ENCODE measurements at regions not wholly inside any gene's neighbourhood (a gene's known extent, or its start where the extent isn't known, plus 50 kb on each side); places are given as distances from the start of the nearest gene placed in this dataset.

DNA sequence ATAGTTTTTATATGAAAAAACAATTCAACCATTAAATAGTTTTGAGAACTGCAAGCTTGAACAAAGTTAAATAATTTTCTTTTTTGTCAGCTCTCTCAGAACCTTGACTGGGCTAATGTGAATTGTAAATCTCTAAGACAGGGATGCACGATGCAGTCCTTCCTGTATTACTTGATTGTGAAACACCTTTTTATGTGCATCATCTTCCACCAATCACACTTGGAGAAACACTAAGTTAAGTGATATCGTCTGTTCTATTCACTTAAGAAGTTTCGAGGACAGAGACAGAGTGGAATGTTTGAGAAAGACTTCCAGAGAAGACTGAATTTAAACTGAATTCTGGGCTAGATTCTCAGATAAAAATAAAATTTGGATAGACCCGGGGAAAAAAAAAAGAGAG lies 238.2 kb downstream of the MREG start (continued):
- TF ChIP-seq ZNF416 (CRISPR knock-in tag; IDR thresholded peaks at IDR 0.05), result no peak
- no peak for TF ChIP-seq CREM (CRISPR knock-in tag; IDR thresholded peaks at IDR 0.05)
- no peak for TF ChIP-seq ZBTB21 (CRISPR knock-in tag; IDR thresholded peaks at IDR 0.05; ENCODE audit: borderline replicate concordance)
- TF ChIP-seq GTF2I (CRISPR knock-in tag; conservative IDR thresholded peaks at IDR 0.05), result no peak
- TF ChIP-seq ZNF263 (CRISPR knock-in tag; IDR thresholded peaks at IDR 0.05; ENCODE audit: low read depth), result no peak
- TF ChIP-seq, protein P1, sequence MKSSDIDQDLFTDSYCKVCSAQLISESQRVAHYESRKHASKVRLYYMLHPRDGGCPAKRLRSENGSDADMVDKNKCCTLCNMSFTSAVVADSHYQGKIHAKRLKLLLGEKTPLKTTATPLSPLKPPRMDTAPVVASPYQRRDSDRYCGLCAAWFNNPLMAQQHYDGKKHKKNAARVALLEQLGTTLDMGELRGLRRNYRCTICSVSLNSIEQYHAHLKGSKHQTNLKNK (CRISPR knock-in tag; IDR thresholded peaks at IDR 0.05), result no peak
- TF ChIP-seq TP53 (CRISPR knock-in tag; IDR thresholded peaks at IDR 0.05), result no peak
- no peak for TF ChIP-seq ZNF671 (CRISPR knock-in tag; IDR thresholded peaks at IDR 0.05)
- TF ChIP-seq RELA (CRISPR knock-in tag; IDR thresholded peaks at IDR 0.05; ENCODE audit: borderline replicate concordance), result no peak
- TF ChIP-seq ZNF423 (CRISPR knock-in tag; IDR thresholded peaks at IDR 0.05), result no peak

- peaks cover 4% of the 10 kb centered on the region; the same call in 1 of the 2 replicates for H3K9me3 Mint-ChIP-seq
- no peaks in the 10 kb centered on the region for H3K36me3 Mint-ChIP-seq
- no peak overlapping the region for H3K4me3 Mint-ChIP-seq
- H3K4me1 Mint-ChIP-seq, result peaks cover 26% of the 10 kb centered on the region
- ATAC-seq (no peak), DNase-seq (ENCODE audit: low spot score) (no peak)
- H3K27me3 Mint-ChIP-seq (ENCODE audit: low read depth), result peaks cover 6% of the 10 kb centered on the region
- ChIA-PET CTCF (no interaction called here), POLR2A (no interaction called here)
- no peak for TF ChIP-seq JUN (CRISPR knock-in tag; IDR thresholded peaks at IDR 0.05)
- no peak for TF ChIP-seq NR2C2 (CRISPR knock-in tag; IDR thresholded peaks at IDR 0.05)
- TF ChIP-seq USF2 (CRISPR knock-in tag; IDR thresholded peaks at IDR 0.05), result no peak
- TF ChIP-seq E2F4 (CRISPR knock-in tag; IDR thresholded peaks at IDR 0.05; ENCODE audit: borderline replicate concordance, low read depth), result no peak
- TF ChIP-seq, protein P2, sequence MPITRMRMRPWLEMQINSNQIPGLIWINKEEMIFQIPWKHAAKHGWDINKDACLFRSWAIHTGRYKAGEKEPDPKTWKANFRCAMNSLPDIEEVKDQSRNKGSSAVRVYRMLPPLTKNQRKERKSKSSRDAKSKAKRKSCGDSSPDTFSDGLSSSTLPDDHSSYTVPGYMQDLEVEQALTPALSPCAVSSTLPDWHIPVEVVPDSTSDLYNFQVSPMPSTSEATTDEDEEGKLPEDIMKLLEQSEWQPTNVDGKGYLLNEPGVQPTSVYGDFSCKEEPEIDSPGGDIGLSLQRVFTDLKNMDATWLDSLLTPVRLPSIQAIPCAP (CRISPR knock-in tag; IDR thresholded peaks at IDR 0.05), result no peak
- TF ChIP-seq ZNF512 (CRISPR knock-in tag; IDR thresholded peaks at IDR 0.05; ENCODE audit: borderline replicate concordance), result no peak
- TF ChIP-seq, protein P3, sequence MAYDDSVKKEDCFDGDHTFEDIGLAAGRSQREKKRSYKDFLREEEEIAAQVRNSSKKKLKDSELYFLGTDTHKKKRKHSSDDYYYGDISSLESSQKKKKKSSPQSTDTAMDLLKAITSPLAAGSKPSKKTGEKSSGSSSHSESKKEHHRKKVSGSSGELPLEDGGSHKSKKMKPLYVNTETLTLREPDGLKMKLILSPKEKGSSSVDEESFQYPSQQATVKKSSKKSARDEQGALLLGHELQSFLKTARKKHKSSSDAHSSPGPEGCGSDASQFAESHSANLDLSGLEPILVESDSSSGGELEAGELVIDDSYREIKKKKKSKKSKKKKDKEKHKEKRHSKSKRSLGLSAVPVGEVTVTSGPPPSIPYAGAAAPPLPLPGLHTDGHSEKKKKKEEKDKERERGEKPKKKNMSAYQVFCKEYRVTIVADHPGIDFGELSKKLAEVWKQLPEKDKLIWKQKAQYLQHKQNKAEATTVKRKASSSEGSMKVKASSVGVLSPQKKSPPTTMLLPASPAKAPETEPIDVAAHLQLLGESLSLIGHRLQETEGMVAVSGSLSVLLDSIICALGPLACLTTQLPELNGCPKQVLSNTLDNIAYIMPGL (CRISPR knock-in tag; IDR thresholded peaks at IDR 0.05), result no peak
- no peak for TF ChIP-seq CREM (CRISPR knock-in tag; IDR thresholded peaks at IDR 0.05)
- no peak for TF ChIP-seq JAZF1 (CRISPR knock-in tag; IDR thresholded peaks at IDR 0.05)
- no peak for TF ChIP-seq SMAD4 (CRISPR knock-in tag; IDR thresholded peaks at IDR 0.05)
- no peak for TF ChIP-seq ZNF138 (CRISPR knock-in tag; conservative IDR thresholded peaks at IDR 0.05)
- TF ChIP-seq CBFB (CRISPR knock-in tag; IDR thresholded peaks at IDR 0.05; ENCODE audit: low read depth), result no peak
- no peak for TF ChIP-seq NR1H2 (CRISPR knock-in tag; IDR thresholded peaks at IDR 0.05)
- H3K27ac Mint-ChIP-seq, result no peak overlapping the region
These were observed 239.6 kb downstream of the MREG start for GRCh38 chr2:215773728-215774127.
